ENCODE measurements at regions not wholly inside any gene's neighbourhood (a gene's known extent, or its start where the extent isn't known, plus 50 kb on each side); places are given as distances from the start of the nearest gene placed in this dataset.

GRCh38 chr13:73466561-73466960, 407.8 kb downstream of the KLF5 start:
- TF ChIP-seq CTCF (IDR thresholded peaks at IDR 0.05): no peak
- no peak for TF ChIP-seq MAX (CRISPR knock-in tag; IDR thresholded peaks at IDR 0.05)
- no peak for TF ChIP-seq ARID4B (CRISPR knock-in tag; IDR thresholded peaks at IDR 0.05; ENCODE audit: borderline replicate concordance)
- no peak for TF ChIP-seq ATF2 (CRISPR knock-in tag; IDR thresholded peaks at IDR 0.05; ENCODE audit: borderline replicate concordance, low read depth)
- no peak for TF ChIP-seq STAT6 (CRISPR knock-in tag; conservative IDR thresholded peaks at IDR 0.05; ENCODE audit: low read depth)
- no peak for TF ChIP-seq TP53 (CRISPR knock-in tag; IDR thresholded peaks at IDR 0.05)
- no peak for TF ChIP-seq SP1 (CRISPR knock-in tag; conservative IDR thresholded peaks at IDR 0.05)

Data from WTC11 (cell line).